Esophagus muscularis mucosa (tissue), 3 donors: ENCODE measurements at regions not wholly inside any gene's neighbourhood (a gene's known extent, or its start where the extent isn't known, plus 50 kb on each side); places are given as distances from the start of the nearest gene placed in this dataset.

ENCODE experiments used
- POLR2AphosphoS5 ChIP-seq, 2 donors: sonication (generic); formaldehyde crosslinking; IDR thresholded peaks; one replicate each; pipeline ENCODE4 v1.6.1; 2017; ENCODE audit warnings: antibody characterized with exemption in 2 of 2
- TF ChIP-seq, protein P1 (sequence below), 3 experiments: fragments of 200-600 bp in 2 of 3; fragments of 450-650 bp in 1 of 3; sonication (generic) in 2 of 3; IDR thresholded peaks; one replicate each; pipeline ENCODE4 v1.5.1; 2017 to 2019; ENCODE audit warnings: antibody characterized with exemption in 3 of 3, mild to moderate bottlenecking in 2 of 3, moderate library complexity in 1 of 3

GRCh38 chr5:155106221-155106620 is 92.7 kb downstream of the KIF4B start:
- TF ChIP-seq, protein P1, sequence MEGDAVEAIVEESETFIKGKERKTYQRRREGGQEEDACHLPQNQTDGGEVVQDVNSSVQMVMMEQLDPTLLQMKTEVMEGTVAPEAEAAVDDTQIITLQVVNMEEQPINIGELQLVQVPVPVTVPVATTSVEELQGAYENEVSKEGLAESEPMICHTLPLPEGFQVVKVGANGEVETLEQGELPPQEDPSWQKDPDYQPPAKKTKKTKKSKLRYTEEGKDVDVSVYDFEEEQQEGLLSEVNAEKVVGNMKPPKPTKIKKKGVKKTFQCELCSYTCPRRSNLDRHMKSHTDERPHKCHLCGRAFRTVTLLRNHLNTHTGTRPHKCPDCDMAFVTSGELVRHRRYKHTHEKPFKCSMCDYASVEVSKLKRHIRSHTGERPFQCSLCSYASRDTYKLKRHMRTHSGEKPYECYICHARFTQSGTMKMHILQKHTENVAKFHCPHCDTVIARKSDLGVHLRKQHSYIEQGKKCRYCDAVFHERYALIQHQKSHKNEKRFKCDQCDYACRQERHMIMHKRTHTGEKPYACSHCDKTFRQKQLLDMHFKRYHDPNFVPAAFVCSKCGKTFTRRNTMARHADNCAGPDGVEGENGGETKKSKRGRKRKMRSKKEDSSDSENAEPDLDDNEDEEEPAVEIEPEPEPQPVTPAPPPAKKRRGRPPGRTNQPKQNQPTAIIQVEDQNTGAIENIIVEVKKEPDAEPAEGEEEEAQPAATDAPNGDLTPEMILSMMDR (IDR thresholded peaks at IDR 0.05) = no peak
- TF ChIP-seq POLR2AphosphoS5 (IDR thresholded peaks at IDR 0.05) = no peak
